Stimulated activated CD8-positive, alpha-beta memory T cell treated with anti-CD3 and anti-CD28 coated beads, Interleukin-15, amount 100 ng/mL, for 4 hours (primary cell): ENCODE measurements at regions not wholly inside any gene's neighbourhood (a gene's known extent, or its start where the extent isn't known, plus 50 kb on each side); places are given as distances from the start of the nearest gene placed in this dataset.

ENCODE experiments used
- DNase-seq, 2 donors: peaks; one replicate each; pipeline ENCODE4 v3.0.0-alpha.2; 2020; ENCODE audit warnings: low read depth in 2 of 2

DNA sequence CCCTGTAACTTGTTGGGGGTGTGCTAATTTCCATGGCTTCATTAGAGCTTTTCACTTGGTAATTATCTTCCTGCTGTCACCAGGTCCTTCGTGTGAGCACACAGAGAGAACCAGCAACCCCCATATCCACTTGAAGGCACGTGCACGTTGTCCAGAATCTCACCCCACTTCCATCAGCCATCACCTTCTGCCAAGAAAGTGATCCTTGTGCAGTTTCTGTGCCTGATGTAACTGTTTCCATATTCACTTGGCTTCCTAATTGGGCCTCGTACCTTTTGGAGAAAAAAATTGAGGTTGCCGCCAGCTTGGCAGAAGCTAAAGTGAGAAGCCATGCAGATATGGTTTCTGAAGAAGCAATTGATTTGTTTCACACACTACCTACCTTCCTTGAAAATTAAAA lies 153.7 kb upstream of the TSHZ2 start:
- no peak for DNase-seq

DNA sequence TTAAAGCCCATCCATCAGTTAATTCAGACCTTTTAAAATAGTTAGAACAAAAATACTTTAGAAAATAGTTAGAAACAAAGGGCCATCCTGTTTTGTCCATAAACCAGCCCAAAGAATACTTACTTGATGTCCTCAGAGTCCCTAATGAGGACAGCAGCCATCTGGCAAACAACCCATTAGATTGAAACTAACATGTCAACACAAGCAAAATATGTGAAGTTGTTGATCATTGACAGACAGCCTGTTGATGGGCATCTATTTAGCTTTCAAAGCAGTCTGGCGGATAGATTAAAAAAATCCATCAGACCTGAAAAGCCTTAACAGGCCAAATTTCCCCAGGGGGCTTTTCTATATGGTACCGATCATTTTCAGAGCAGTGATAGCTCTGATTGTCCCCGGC lies 154.2 kb upstream of the TSHZ2 start:
- no peak for DNase-seq

DNA sequence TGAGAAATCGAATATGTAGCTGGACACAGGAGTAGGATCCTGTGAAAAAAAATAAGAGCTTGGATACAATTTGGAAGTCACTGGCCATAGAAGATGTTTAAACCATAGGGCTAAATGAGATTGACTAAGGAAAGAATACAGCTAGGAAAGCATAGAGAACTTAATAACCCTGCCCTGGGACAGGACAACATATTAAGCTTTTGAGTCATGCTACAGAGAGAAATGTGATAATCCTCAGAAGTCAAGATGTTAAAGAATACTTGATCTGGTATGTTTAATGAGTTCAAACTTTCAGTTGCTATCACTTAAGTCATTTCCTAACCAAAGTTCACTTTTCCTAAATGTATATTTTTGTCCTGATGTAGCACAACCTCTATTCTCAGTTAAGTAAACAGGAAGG lies 154.6 kb upstream of the TSHZ2 start:
- no peak for DNase-seq

DNA sequence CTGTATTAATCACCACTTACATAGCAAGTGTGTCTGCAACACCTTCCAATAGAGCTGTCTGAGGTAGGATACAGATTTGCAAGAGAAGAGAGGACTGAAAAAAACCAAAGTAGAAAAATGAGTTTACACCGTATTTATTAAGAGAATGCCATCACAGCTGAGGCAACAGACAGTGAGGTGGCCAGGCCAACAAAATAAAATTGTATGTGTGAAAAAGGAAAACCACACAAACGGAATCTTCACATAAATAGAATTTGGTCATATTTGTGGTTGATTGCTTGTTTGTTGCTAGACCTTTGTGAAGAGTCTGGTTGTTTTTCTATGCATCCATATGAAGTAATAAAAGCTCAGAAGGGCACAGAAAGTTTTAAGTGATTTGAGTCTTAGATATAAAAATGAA lies 157.8 kb upstream of the TSHZ2 start:
- no peak for DNase-seq

DNA sequence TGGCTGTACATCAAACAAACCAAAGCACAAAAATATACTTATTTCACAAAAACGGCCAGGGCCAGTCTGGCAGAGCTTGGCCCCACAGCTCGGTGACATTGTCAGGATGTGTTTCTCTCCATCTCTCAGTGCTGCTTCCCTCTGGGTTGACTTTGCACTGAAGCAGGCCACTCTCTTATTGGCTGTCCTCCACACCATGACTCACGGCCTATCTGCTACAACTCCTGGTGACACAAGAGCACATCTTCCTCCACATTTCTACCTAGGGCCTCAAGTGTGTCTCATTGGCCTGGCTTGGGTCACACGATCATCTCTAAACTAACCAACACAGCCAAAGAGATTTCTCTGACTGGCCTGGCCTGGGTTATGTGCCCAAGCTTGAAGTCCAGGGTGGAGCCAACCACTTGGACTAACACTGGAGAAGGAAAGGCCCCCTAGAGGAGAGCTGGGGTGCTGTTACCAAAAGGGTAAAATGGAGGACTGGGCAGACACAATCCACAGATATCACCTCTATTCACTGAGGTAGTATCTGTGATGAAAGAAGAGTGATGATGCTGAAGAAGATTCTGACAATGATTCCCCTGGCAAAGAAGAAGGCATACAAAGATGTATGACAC lies 159.8 kb upstream of the TSHZ2 start:
- DNase-seq, result no peak

DNA sequence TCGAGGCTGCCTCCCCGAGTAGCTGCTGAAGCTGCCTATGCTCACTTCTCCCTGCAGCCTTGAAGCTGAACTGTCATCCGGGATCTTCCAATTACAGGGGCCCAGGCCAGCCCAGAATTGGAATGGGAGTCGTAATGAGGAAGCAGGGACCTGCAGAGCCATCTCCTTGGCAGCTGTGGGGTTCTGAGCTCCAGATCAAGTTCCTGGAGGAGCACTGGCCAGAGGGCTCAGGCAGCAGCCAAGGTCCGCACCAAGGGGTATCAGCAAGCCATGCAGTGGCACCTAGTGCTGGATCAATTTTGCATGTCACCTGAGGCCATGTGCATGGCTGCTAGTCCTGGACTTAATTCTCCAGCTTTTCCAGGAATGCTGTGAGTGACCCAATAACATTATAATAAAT lies 163.2 kb upstream of the TSHZ2 start:
- DNase-seq, result no peak

DNA sequence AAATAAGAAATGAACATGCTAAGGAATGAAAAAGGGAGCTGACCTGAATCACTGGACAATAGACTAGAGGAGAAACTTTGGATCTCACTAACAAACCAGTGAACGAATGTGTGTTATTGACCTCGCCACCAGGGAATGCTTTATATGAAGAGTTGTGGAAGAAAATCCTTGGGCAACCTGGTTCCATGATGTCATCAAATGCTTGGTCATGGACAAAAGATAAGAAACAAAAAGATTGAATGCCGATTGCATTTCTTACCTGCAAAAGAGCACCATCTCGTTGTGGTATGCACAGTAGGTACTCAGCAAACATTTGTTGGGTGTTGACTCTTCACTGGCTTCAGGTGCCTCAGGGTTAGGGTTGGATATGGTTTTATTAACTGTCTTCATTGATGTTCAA lies 165.2 kb upstream of the TSHZ2 start:
- DNase-seq, result no peak

DNA sequence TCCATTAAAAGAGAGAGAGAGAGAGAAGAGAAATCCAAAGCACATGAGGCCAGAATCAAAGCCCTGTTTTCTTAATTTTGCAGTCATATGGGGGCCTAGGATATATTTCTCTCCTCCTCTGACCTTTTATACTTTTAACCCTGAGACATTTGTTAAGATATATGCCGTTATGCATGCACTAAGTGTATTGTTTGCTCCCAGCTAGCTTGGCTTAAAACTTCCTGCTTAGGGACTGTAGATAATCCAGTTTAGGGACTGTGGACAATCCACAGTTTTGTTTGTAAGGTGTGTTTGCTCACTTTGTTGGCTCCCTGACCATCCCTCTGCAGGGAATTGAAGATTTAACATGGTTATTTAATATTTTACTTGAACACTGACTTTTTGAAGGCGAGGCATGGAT lies 166.3 kb upstream of the TSHZ2 start:
- no peak for DNase-seq

DNA sequence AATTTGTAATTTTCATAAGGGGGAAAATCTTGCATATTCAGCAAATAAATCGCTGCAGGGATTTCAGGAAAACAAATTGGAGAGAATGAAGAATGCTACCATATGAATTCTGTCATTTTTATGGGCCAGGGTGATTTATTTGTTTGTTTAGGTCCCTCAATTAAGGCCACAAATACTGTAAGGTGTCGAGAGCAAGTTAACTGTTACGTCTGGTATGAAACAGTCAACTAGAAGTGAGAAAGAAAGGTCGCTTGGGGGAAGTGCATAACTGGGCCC lies 166.9 kb upstream of the TSHZ2 start:
- DNase-seq, result no peak

DNA sequence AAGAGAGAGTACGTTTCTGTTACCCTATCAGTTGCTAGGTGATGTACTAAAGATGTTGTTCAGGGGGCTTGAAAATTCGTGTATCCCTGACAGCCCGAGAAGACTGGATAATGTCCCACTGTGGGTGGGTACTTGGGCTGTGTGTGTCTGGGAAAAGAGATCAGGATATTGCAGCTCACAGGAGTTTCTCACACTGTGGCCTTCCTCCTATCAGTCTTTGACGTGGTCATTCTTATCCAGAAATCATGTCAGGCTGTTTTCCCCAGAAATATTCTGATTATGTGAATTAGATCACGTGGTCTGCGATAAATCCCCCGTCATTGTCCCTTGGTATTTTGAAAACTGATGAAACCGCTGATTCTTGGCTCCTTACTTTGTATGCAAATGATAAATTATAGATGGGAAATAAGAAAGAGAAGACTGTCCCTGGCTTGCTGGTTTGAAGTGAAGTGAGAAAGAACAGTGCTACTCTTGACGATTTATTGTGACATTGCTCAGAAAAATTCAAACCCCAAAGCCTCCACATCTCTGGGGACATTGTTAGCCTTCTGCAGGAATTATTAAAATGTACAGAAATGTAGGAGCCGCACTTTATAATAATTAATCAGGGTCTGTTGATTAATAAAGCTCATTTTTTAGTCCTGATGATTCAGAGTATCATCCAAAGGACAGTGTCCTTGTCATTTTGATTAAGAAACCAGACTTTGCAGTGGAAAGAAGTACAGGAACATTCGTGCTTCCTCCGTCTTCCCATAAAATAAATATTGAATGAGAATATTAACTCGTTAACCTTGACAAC lies 167.5 kb upstream of the TSHZ2 start:
- DNase-seq, result no peak

DNA sequence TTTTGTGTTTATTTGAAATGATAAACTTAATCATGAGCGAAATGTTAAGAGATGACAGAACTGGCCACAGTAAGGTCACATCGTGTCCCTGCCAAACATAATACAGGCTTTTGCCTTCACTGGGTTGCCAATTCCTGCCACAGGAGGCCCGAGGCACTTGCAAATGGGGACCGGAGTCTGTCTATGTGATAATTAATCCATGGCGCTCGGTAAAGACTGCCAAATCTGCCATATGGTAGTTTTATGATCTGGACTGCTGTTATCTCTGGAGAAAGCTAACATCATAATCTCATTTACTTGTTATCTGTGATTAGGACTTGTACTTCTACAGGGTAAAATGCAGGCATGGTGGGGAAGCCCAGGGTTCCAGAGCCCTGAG lies 170.5 kb upstream of the TSHZ2 start:
- DNase-seq, result no peak

DNA sequence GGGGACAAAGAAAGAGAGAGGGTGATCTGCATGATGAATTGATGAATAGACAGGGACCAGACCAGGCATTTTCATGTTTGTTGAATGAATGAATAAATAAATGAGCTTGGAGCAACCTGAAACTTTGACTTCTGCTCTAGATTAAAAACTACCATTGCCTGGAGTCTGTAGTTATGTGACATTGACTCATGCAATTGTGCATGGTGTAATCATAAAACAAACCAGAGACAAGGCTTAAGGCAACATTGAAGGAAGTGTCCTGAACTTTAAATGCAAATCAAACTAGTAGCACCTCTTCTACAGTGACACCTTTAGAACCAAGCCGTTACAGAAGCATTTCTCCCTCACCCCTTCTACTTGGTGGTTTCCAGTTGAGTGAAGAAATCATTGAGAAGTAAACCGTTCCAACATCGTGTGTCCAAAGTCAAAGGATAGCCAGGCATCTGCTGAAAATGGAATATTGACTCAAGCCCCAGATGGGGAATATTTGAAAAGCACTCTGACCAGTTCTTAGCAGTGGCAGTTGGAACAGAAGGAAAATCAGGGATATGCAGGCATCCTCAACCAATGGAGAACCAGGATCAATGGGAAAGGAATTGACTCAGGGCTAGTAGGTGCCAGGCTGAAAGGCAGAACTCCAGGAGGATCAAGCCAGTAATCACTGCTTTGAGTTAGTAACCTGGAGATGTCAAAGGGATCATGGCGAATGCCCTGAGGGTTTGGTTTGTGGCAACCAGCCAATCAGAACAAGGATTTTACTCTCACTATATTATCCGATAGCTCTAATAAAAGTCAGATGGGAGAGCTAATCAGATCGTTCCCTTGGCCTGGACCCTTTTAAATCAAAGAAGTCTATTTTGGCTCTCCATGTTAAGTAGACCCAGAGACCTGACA lies 171.2 kb upstream of the TSHZ2 start:
- DNase-seq, result no peak

DNA sequence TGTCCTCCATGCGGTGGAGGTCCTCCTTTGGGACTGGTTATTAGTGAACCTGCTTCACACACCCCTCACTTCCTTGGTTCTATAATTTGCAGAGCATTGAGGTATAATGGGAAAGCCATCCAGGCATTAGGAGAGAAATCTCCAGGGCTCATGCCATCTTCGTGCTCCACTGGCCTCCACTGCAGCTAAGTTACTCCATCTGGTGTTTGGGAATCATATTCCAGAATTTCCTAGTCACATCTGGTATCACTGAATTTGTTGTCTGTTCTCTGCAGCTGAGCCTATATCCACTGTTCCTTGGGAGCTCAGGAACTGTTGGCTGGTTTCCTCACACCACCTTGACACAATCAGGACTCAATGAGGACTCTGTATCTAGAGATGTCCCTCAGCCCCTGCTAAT lies 173.0 kb upstream of the TSHZ2 start:
- DNase-seq, result no peak

DNA sequence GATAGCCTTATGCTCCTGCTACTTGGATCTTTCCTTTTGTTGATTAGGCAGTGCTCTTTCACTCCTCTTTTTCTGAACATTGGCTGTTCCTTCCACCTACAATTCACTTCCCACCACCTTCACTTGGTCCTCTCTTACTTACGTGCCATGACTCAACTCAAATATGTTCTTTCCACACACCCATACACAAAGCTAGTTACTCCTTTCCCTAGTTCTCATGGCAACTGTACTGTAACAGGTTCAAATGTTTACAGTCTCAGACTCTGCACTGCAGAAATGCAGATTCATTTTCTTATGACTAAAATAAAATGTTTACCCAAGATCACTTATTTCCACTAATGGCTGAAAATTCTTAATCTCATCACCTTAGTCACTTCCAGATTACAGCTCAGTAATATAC lies 174.0 kb upstream of the TSHZ2 start:
- DNase-seq, result no peak

DNA sequence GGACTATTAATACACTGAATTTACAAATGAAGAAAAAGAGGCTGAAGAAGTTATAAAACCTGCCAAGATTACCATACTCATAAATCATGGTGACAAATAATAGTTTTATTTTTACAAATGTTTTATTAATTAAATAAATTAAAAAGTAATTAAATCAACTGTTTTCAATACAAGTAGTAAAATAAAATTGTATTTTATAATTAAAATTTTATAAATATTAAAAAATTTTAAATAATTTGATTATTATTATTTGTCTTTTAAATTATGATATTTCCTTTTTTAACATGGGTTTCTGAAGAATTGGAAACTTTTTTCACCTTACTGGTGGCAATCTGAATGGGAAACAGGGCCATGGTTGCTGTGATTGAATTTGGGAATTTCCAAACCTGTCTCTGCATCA lies 177.3 kb upstream of the TSHZ2 start:
- DNase-seq, result no peak

DNA sequence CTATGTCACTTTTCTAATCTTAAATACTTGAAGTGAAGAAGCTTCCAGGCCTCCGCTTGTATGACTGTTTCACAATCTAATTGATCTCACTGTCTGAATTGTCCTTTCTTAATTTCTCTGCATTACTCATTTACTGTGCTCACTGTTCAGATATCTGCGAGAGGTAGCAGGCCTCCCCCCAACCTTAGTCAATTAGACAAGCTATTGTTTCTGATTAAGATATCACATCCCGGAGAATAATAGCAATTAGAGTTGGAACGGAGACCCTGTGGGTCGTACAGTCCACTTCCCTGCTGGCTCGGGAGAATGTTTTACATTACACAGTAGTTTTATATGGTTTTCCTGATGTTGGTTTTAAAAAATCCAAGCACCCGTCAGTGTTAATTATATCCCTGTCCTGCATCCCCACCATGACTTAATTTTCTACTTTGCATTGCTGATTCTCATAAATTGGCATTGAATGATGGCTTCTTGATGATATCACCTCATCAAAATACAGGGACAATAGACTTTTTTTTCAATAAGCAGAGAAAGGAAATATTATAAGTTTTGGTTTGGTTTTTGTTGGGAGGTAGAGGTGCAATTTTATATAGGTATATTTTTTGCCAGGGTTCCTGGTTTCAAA lies 178.7 kb upstream of the TSHZ2 start:
- DNase-seq, result no peak

DNA sequence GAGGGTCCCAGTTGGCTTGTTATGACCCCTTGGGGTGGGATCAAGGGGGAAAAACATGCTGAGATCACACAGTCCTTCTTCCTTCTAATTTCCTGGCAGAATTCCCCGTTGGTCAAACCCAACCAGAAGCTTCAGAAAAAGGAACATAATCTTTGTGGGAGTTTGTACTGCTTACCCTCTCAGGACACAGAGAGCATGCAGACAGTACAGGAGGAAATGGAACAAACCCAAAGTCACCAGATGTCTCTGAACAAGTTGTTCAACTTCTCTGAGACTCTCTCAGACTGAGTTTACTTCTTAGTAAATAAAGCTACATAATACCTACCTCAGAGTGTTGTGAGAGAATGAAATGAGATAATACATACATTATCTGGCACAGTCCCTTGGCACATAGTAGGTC lies 181.1 kb upstream of the TSHZ2 start:
- no peak for DNase-seq

DNA sequence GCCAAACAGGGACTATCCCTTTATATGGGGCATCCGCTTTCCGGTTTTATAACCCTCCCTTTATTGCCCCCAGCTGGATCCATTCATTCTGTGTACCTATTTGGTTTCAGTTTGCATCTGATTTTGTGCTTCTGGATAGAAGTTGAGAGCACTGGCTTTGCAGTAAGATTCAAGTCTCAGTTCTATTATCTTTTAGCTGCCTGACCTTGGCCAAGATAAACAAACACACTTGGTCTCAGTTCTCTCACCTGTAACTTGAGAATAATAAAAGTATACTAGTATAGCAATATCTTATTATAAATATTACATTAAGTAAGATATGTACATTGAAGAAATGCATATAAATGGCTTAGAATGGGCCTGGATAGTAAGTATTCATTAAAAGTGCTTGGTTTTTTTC lies 182.4 kb upstream of the TSHZ2 start:
- DNase-seq, result no peak

DNA sequence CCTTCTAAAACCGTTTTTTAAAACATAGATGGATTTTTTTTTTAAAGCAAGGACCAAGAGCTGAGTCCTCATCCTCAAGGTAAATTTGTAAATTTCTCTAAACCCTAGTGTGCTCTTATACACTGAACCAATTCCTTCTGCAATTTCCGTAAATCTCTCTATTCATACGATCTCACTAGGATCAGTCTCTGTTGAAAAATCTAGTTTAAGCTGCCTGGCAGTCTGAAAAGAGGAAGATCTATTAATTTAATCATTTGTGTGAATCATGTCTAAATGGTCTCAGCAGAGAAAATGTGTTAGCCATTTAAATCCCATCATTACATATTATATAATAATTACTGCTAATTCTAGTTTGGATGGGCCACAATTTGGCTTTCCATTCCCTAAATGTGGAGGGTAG lies 184.2 kb upstream of the TSHZ2 start:
- DNase-seq, result no peak

DNA sequence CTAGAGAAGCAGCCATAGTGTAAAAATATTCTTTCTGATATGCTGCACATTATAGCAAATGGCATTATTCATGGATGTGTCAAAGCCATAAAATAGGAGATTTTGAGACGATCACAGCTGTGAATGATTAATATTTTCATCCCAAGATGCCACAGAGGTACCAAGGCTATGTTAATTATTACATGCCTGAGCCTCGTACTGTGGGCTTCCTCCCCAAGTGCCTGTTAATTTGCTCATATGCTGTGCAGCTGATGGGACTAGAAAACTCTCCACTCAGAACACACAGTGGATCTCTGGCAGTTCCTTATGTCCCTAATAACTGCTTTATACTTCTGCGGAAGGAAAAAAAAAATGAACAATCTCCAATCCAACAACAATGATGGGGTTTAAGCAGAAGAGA lies 184.9 kb upstream of the TSHZ2 start:
- DNase-seq, result no peak

DNA sequence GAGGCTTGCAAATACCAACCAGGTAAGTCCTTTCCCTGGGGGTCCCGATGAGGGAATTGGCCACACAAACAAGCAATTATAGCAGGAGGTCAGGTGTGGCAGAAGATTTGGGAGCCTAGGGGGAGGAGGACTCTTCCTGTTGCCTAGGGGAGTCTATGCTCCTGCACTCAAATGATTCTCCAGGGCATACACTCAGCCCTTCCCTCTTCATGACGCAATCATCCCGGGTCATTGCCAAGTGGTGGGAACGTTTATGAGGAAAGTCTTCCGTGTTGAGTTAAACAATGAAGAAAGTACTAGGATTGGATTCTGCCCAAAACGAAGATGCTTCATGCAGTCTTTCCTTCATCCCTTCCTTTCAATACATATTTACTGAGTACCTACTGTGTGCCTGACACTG lies 186.5 kb upstream of the TSHZ2 start:
- DNase-seq, result no peak

DNA sequence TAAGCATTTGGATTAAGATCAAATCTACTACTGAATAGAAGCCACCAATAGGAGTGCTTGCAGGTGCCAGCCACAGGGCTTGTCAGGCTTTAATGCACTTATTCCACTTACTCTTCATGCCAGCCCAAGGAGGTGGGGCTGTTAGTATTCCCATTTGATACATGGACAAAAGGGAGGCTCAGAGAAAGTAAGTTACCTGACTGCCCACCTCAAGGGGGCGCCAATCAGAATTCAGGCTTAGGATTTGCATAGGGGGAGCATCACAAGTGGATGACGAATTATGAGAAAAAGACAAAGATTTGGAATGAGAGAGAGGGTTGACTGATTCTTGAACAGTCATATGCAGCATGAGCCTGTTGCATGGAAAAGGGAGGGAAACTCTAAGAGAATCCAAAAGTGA lies 188.4 kb upstream of the TSHZ2 start:
- no peak for DNase-seq

DNA sequence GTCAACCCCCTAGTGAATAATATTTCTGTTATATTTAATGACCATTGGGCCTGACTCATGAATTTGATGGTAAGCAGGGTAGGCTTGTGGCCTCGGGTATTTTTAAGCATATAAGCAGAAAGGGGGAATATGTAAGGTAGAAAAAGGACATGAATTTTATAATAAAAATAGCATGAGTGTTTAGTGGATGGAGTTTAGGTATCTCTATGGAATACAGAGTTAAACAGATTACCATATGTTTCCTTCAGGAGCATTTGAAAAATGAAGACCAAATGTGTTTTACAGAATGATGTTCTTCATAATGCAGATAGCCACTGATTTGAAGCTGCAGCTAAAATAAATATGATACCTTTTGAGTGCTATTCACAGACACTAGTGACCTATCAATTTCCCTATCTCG lies 191.7 kb upstream of the TSHZ2 start:
- no peak for DNase-seq
